ENCODE measurements at regions not wholly inside any gene's neighbourhood (a gene's known extent, or its start where the extent isn't known, plus 50 kb on each side); places are given as distances from the start of the nearest gene placed in this dataset.

DNA sequence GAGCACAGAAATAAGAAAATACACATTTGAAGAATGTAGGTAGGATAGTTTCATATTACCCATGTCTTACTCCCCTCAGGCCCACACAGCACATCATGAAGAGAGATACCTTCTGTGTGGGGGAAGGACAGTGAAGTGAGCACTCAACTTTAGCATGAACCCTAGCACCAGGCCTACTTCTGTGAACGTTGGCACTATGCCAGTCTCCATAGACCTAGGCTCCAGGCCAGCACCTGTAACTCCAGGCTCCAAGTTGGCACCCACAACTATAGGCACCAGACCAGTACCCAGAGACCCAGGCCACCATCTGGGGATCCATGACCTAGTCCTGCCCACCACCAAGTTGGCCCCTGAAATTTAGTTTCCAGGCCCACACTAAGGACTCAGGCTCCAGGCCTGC is 410.9 kb downstream of the INSC start:
- H3K36me3 ChIP-seq, result no peaks in the 10 kb centered on the region
- no peak for DNase-seq
- 33% methylated on average over 1 of the region's 1 CpG; no CpG with 5 or more reads in 1 of the 2 donors for WGBS, 2 donors (ENCODE audit: low coverage in 1 of 2)
- peaks cover 7 to 14% of the 10 kb centered on the region in 2 donors for H3K9me3 ChIP-seq
- no peak overlapping the region for H3K4me3 ChIP-seq
- no peaks in the 10 kb centered on the region for H3K27me3 ChIP-seq
- TF ChIP-seq POLR2A (IDR thresholded peaks at IDR 0.05) (no peak), POLR2AphosphoS5 (IDR thresholded peaks at IDR 0.05) (no peak), EP300 (IDR thresholded peaks at IDR 0.05; ENCODE audit: low read depth) (no peak)
- TF ChIP-seq, protein P1, sequence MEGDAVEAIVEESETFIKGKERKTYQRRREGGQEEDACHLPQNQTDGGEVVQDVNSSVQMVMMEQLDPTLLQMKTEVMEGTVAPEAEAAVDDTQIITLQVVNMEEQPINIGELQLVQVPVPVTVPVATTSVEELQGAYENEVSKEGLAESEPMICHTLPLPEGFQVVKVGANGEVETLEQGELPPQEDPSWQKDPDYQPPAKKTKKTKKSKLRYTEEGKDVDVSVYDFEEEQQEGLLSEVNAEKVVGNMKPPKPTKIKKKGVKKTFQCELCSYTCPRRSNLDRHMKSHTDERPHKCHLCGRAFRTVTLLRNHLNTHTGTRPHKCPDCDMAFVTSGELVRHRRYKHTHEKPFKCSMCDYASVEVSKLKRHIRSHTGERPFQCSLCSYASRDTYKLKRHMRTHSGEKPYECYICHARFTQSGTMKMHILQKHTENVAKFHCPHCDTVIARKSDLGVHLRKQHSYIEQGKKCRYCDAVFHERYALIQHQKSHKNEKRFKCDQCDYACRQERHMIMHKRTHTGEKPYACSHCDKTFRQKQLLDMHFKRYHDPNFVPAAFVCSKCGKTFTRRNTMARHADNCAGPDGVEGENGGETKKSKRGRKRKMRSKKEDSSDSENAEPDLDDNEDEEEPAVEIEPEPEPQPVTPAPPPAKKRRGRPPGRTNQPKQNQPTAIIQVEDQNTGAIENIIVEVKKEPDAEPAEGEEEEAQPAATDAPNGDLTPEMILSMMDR (IDR thresholded peaks at IDR 0.05), result no peak
- no peak overlapping the region for H3K27ac ChIP-seq
- intact Hi-C loops (cut with DNase I; ENCODE audit: low total_unique reads) (no loop called here), in situ Hi-C loops (cut with MboI; ENCODE audit: low pct_ligation_motif_present in 1 of 4, low pct_unique_long_range_greater_than_20kb in 1 of 4, low sequenced_read_pairs in 3 of 4) (no loop called here)
- no peaks in the 10 kb centered on the region for H3K4me1 ChIP-seq

DNA sequence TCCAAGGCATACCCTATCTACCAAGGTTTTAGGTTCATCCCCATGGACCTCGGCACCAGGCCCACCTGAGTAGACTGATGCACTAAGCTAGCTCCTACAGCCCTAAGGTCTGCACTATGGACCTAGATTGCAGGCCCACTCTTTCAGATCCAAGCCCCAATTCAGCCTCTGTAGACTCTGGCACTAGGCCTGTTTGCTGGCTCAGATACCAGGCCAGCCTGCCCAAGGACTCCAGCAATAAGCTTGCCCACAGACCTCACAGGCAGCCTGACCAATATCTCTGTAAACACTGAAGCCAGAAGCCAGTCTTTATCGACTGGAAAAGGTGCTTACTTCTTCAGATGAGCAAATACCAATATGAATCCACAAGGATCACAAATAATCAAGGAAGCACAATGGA is 411.3 kb downstream of the INSC start:
- in situ Hi-C loops (cut with MboI; ENCODE audit: low pct_ligation_motif_present in 1 of 4, low pct_unique_long_range_greater_than_20kb in 1 of 4, low sequenced_read_pairs in 3 of 4), result no loop called here
- no peaks in the 10 kb centered on the region for H3K4me1 ChIP-seq
- H3K27me3 ChIP-seq, result no peaks in the 10 kb centered on the region
- H3K36me3 ChIP-seq, result no peaks in the 10 kb centered on the region
- H3K4me3 ChIP-seq, result no peak overlapping the region
- intact Hi-C loops (cut with DNase I; ENCODE audit: low total_unique reads), result no loop called here
- no peak for DNase-seq
- H3K9me3 ChIP-seq, result peaks cover 7 to 14% of the 10 kb centered on the region in 2 donors
- TF ChIP-seq, protein P1 (IDR thresholded peaks at IDR 0.05), result no peak
- TF ChIP-seq EP300 (IDR thresholded peaks at IDR 0.05; ENCODE audit: low read depth), result no peak
- TF ChIP-seq POLR2AphosphoS5 (IDR thresholded peaks at IDR 0.05), result no peak
- no peak for TF ChIP-seq POLR2A (IDR thresholded peaks at IDR 0.05)
- WGBS, 2 donors (ENCODE audit: low coverage in 1 of 2), result 73% methylated on average over 2 of the region's 2 CpGs; no CpG with 5 or more reads in 1 of the 2 donors
- no peak overlapping the region for H3K27ac ChIP-seq

DNA sequence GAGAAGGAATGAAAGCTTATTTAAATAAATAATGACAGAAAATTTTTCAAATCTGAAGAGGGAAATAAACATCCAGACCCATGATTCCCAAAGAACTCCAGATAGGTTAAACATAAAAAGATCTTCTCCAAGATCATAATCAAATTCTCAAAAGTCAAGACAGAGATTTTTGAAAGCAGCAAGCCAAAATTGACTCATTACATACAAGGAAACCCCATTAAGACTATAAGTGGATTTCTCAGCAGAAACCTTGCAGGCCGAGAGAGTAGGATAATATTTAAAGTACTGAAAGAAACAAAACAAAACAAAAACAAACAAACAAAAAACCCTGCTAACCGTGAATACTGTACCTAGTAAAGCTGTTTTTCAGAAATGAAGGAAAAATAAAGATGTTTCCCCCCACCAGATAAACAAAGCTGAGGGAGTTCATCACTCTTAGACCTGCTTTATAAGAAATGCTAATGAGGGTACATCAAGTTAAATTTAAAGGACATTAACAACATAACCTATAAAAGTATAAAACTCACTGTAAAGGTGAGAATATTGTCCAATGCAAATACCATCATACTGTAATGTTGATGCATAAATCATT is 412.2 kb downstream of the INSC start:
- DNase-seq, result no peak
- no peak for TF ChIP-seq POLR2A (IDR thresholded peaks at IDR 0.05)
- no peak for TF ChIP-seq EP300 (IDR thresholded peaks at IDR 0.05; ENCODE audit: low read depth)
- TF ChIP-seq POLR2AphosphoS5 (IDR thresholded peaks at IDR 0.05), result no peak
- TF ChIP-seq, protein P1 (IDR thresholded peaks at IDR 0.05), result no peak
- intact Hi-C loops (cut with DNase I; ENCODE audit: low total_unique reads) (no loop called here), in situ Hi-C loops (cut with MboI; ENCODE audit: low pct_ligation_motif_present in 1 of 4, low pct_unique_long_range_greater_than_20kb in 1 of 4, low sequenced_read_pairs in 3 of 4) (no loop called here)
- Histone ChIP-seq H3K36me3 (no peaks in the 10 kb centered on the region), H3K27ac (no peak overlapping the region), H3K4me3 (no peak overlapping the region), H3K27me3 (no peaks in the 10 kb centered on the region), H3K9me3 (peaks cover 7 to 14% of the 10 kb centered on the region in 2 donors), H3K4me1 (no peaks in the 10 kb centered on the region)
- WGBS, 2 donors (ENCODE audit: low coverage in 1 of 2), result 43 to 48% methylated on average over 2 of the region's 2 CpGs

DNA sequence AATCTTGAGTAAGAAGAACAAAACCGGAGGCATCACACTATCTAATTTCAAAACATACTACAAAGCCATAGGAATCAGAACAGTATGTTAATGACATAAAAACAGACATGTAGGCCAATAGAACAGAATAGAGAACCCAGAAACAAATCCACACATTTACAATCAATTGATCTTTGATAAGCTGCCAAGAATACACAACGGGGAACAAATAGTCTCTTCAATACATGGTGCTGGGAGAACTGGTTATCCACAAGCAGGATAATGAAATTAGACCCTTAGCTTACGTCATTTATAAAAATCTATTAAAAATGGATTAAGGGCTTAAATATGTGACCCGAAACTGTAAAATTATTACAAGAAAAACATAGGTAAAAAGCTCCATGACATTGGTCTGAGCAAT is 417.7 kb downstream of the INSC start:
- WGBS, 2 donors (ENCODE audit: low coverage in 1 of 2), result 74 to 87% methylated on average over 4 of the region's 4 CpGs
- intact Hi-C loops (cut with DNase I; ENCODE audit: low total_unique reads), result no loop called here
- H3K36me3 ChIP-seq, result no peaks in the 10 kb centered on the region
- peaks cover 0 to 6% of the 10 kb centered on the region in 2 donors for H3K9me3 ChIP-seq
- no peak for DNase-seq
- H3K27ac ChIP-seq, result no peak overlapping the region
- H3K27me3 ChIP-seq, result no peaks in the 10 kb centered on the region
- in situ Hi-C loops (cut with MboI; ENCODE audit: low pct_ligation_motif_present in 1 of 4, low pct_unique_long_range_greater_than_20kb in 1 of 4, low sequenced_read_pairs in 3 of 4), result no loop called here
- H3K4me3 ChIP-seq, result no peak overlapping the region
- no peaks in the 10 kb centered on the region for H3K4me1 ChIP-seq
- TF ChIP-seq, protein P1 (IDR thresholded peaks at IDR 0.05), result no peak
- TF ChIP-seq POLR2A (IDR thresholded peaks at IDR 0.05) (no peak), EP300 (IDR thresholded peaks at IDR 0.05; ENCODE audit: low read depth) (no peak), POLR2AphosphoS5 (IDR thresholded peaks at IDR 0.05) (no peak)
